ENCODE measurements at regions not wholly inside any gene's neighbourhood (a gene's known extent, or its start where the extent isn't known, plus 50 kb on each side); places are given as distances from the start of the nearest gene placed in this dataset.

DNA sequence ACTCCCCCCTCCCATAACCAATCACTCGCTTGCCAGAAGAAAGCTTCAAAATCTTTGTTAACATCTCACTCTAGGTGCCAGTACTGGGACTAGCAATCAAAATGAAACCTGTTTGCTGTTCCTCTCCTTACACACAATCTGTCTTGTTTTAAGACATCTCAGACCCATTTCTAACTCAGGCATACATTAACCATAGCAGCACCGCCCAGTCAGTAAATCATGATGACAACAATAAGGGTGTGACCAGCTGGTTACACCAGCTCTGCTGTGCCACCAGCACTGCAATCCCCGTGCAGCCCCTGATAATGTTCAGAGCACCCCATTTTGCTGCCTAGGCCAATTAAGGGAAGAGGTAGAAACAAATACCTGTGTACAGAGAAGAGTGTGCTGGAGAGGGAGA lies 185.2 kb upstream of the TAB2 start:
- Histone ChIP-seq H3K79me2 (ENCODE audit: control insufficient read depth in 1 of 2, insufficient read depth in 2 of 2, low read length in 2 of 2) (no peaks in the 10 kb centered on the region), H3K36me3 (ENCODE audit: control insufficient read depth in 2 of 4, insufficient read depth in 4 of 4, low read length in 3 of 4) (no peaks in the 10 kb centered on the region; a peak in 1 of 8 replicates), H3K4me3 (ENCODE audit: extremely low read depth in 1 of 4, insufficient read depth in 2 of 4, low read depth in 3 of 4, low read length in 4 of 4) (no peak overlapping the region), H2BK5ac (ENCODE audit: low read depth, low read length) (no peak overlapping the region), H3K23ac (ENCODE audit: insufficient read length) (no peak overlapping the region), H2BK120ac (replicated peaks; ENCODE audit: low read depth, low read length) (no peak overlapping the region), H4K91ac (replicated peaks; ENCODE audit: insufficient read length, low read length) (no peak overlapping the region), H3K79me1 (ENCODE audit: low read depth, low read length) (no peaks in the 10 kb centered on the region), H2AK5ac (ENCODE audit: low read depth, low read length) (no peak overlapping the region), H3K4me1 (replicated peaks in 1 of 4; ENCODE audit: control insufficient read depth in 3 of 4, insufficient read depth in 4 of 4, low read length in 3 of 4) (no peaks in the 10 kb centered on the region), H2BK15ac (ENCODE audit: low read length) (no peak overlapping the region), H3K4me2 (ENCODE audit: insufficient read depth in 1 of 2, low read depth in 2 of 2, low read length in 2 of 2) (no peak overlapping the region), H3K27me3 (replicated peaks in 1 of 4; ENCODE audit: control insufficient read depth in 3 of 4, extremely low read depth in 1 of 4, insufficient read depth in 3 of 4, low read length in 3 of 4) (no peaks in the 10 kb centered on the region; a peak in 1 of 7 replicates), H2AFZ (ENCODE audit: low read length) (no peak overlapping the region), H2BK12ac (ENCODE audit: low read depth, low read length) (no peak overlapping the region), H4K20me1 (replicated peaks in 1 of 2; ENCODE audit: control insufficient read depth in 1 of 2, insufficient read depth in 2 of 2, low read length in 2 of 2) (no peaks in the 10 kb centered on the region), H3K4ac (replicated peaks; ENCODE audit: insufficient read length, low read depth, low read length) (no peak overlapping the region), H3K9me3 (ENCODE audit: insufficient read depth in 2 of 2, low read depth in 1 of 2, low read length in 1 of 2) (no peaks in the 10 kb centered on the region), H3K18ac (ENCODE audit: extremely low read depth, low read length) (no peak overlapping the region), H3K9ac (replicated peaks in 1 of 4; ENCODE audit: extremely low read depth in 1 of 4, low read depth in 3 of 4, low read length in 3 of 4) (no peak overlapping the region), H3K23me2 (ENCODE audit: low read depth, low read length) (no peaks in the 10 kb centered on the region; the same call in 1 of the 2 replicates), H3K14ac (ENCODE audit: insufficient read length) (no peak overlapping the region), H4K5ac (ENCODE audit: insufficient read length, low read depth, low read length) (no peak overlapping the region), H3K56ac (replicated peaks; ENCODE audit: insufficient read length, low read depth, low read length) (no peak overlapping the region), H4K8ac (ENCODE audit: extremely low read depth, insufficient read depth, low read length) (no peak overlapping the region), H2BK20ac (ENCODE audit: low read length) (no peak overlapping the region), H3K27ac (ENCODE audit: low read depth, low read length) (no peak overlapping the region)
- FAIRE-seq (no peak), DNase-seq (ENCODE audit: low read depth in 1 of 2, low spot score in 2 of 2) (no peak)
- CTCF ChIA-PET (ENCODE audit: partially characterized antibody), result interaction anchor here (0.9 to 2.0 kb wide), 3 partner anchors 87 to 573 kb away, joined by 3 to 6 read pairs (median 4); no protein-coding TSS in a partner anchor
- POLR2A ChIA-PET (ENCODE audit: partially characterized antibody), result no interaction called here
- WGBS, 2 experiments (ENCODE audit: extremely low coverage in 1 of 2, insufficient coverage in 1 of 2, insufficient read length in 1 of 2, insufficient replicate concordance in 2 of 2, low coverage in 1 of 2, low lambda C conversion rate in 2 of 2, missing lambda C conversion rate in 1 of 2), result 82% methylated on average over 3 of the region's 3 CpGs; no CpG with 5 or more reads in 1 of the 2 experiments
- TF ChIP-seq FOSL1 (IDR thresholded peaks at IDR 0.05; ENCODE audit: insufficient read depth, low read depth, low read length) (no peak), KDM1A (IDR thresholded peaks at IDR 0.05; ENCODE audit: borderline replicate concordance, low read length) (no peak), NRF1 (IDR thresholded peaks at IDR 0.05; ENCODE audit: low read depth, low read length) (no peak), SIRT6 (IDR thresholded peaks at IDR 0.05; ENCODE audit: low read length) (no peak), KDM4A (IDR thresholded peaks at IDR 0.05; ENCODE audit: low read depth, low read length, severe bottlenecking) (no peak), SRF (IDR thresholded peaks at IDR 0.05; ENCODE audit: low read depth, low read length) (no peak), USF2 (IDR thresholded peaks at IDR 0.05; ENCODE audit: low read length) (no peak), PHF8 (conservative IDR thresholded peaks at IDR 0.05; ENCODE audit: low read depth, low read length) (no peak), CBX8 (IDR thresholded peaks at IDR 0.05; ENCODE audit: borderline replicate concordance, low read depth, low read length) (no peak), CTBP2 (IDR thresholded peaks at IDR 0.05; ENCODE audit: borderline replicate concordance, insufficient read depth, insufficient read length, low read length) (no peak), ZNF274 (IDR thresholded peaks at IDR 0.05; ENCODE audit: borderline replicate concordance, extremely low read depth, low read length) (no peak), HDAC6 (IDR thresholded peaks at IDR 0.05; ENCODE audit: low read depth, low read length) (no peak)
- TF ChIP-seq, protein P1, sequence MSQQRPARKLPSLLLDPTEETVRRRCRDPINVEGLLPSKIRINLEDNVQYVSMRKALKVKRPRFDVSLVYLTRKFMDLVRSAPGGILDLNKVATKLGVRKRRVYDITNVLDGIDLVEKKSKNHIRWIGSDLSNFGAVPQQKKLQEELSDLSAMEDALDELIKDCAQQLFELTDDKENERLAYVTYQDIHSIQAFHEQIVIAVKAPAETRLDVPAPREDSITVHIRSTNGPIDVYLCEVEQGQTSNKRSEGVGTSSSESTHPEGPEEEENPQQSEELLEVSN (IDR thresholded peaks at IDR 0.05), result no peak

Measured in H1 (cell line).